Upper lobe of right lung (tissue), 1 donor: ENCODE measurements at regions not wholly inside any gene's neighbourhood (a gene's known extent, or its start where the extent isn't known, plus 50 kb on each side); places are given as distances from the start of the nearest gene placed in this dataset.

ENCODE experiments used
- ATAC-seq: fragments of 200-7000 bp; cut with Tn5 transposase; one replicate; pipeline ENCODE4 v1.9.1; 2020; ENCODE audit warnings: mild to moderate bottlenecking, moderate library complexity
- DNase-seq: peaks from one replicate; pipeline ENCODE4 v3.0.0-alpha.2; 2020
- H3K27ac ChIP-seq: fragments of 200-600 bp; one replicate; pipeline ENCODE4 v1.8.0; 2022
- H3K27me3 ChIP-seq: fragments of 200-600 bp; one replicate; pipeline ENCODE4 v1.8.0; 2022; ENCODE audit warnings: mild to moderate bottlenecking
- H3K36me3 ChIP-seq: fragments of 200-600 bp; one replicate; pipeline ENCODE4 v1.8.0; 2022
- H3K4me1 ChIP-seq: fragments of 200-600 bp; one replicate; pipeline ENCODE4 v1.8.0; 2022
- H3K4me3 ChIP-seq: fragments of 200-600 bp; one replicate; pipeline ENCODE4 v1.8.0; 2022; ENCODE audit warnings: mild to moderate bottlenecking
- H3K9me3 ChIP-seq: fragments of 200-600 bp; one replicate; pipeline ENCODE4 v1.8.0; 2022
- CTCF ChIP-seq: fragments of 200-600 bp; IDR thresholded peaks from one replicate; pipeline ENCODE4 v1.8.0; 2022; ENCODE audit warnings: antibody characterized with exemption
- intact Hi-C: fragments of 100-400 bp; cut with DNase I; formaldehyde crosslinking; loops from one replicate; pipeline ENCODE4 v1.11.0; 2022
- donor health status: DM: no; HTN: yes; CAD: no; lungs with severe emphysema.

GRCh38 chr10:83250396-83250795 is 888.9 kb upstream of the GHITM start:
- Histone ChIP-seq H3K9me3 (no peaks in the 10 kb centered on the region), H3K4me3 (no peak overlapping the region), H3K27ac (no peak overlapping the region), H3K4me1 (no peaks in the 10 kb centered on the region), H3K36me3 (no peaks in the 10 kb centered on the region), H3K27me3 (no peaks in the 10 kb centered on the region)
- no peak for TF ChIP-seq CTCF
- intact Hi-C loops = no loop called here
- DNase-seq = no peak
- ATAC-seq = no peak

GRCh38 chr10:83252169-83252568 is 887.1 kb upstream of the GHITM start:
- H3K9me3 ChIP-seq = no peaks in the 10 kb centered on the region
- no peak overlapping the region for H3K4me3 ChIP-seq
- ATAC-seq (no peak), DNase-seq (no peak)
- no peaks in the 10 kb centered on the region for H3K27me3 ChIP-seq
- H3K27ac ChIP-seq = no peak overlapping the region
- H3K4me1 ChIP-seq = no peaks in the 10 kb centered on the region
- no peaks in the 10 kb centered on the region for H3K36me3 ChIP-seq
- TF ChIP-seq CTCF = no peak
- intact Hi-C loops = no loop called here

GRCh38 chr10:83252596-83252995 is 886.7 kb upstream of the GHITM start:
- Histone ChIP-seq H3K4me1 (no peaks in the 10 kb centered on the region), H3K27ac (no peak overlapping the region), H3K4me3 (no peak overlapping the region), H3K9me3 (no peaks in the 10 kb centered on the region), H3K27me3 (no peaks in the 10 kb centered on the region), H3K36me3 (no peaks in the 10 kb centered on the region)
- no peak for ATAC-seq
- intact Hi-C loops = no loop called here
- DNase-seq = no peak
- no peak for TF ChIP-seq CTCF

GRCh38 chr10:83253011-83253671 is 886.2 kb upstream of the GHITM start:
- no peak for TF ChIP-seq CTCF
- DNase-seq (no peak), ATAC-seq (no peak)
- no peak overlapping the region for H3K27ac ChIP-seq
- intact Hi-C loops = no loop called here
- no peak overlapping the region for H3K4me3 ChIP-seq
- H3K27me3 ChIP-seq = no peaks in the 10 kb centered on the region
- H3K9me3 ChIP-seq = no peaks in the 10 kb centered on the region
- H3K36me3 ChIP-seq = no peaks in the 10 kb centered on the region
- no peaks in the 10 kb centered on the region for H3K4me1 ChIP-seq

- intact Hi-C loops = no loop called here
- no peak overlapping the region for H3K4me3 ChIP-seq
- ATAC-seq = no peak
Observed at GRCh38 chr10:83254698-83255097, 884.6 kb upstream of the GHITM start.

More at GRCh38 chr10:83254698-83255097, 884.6 kb upstream of the GHITM start:
- no peaks in the 10 kb centered on the region for H3K9me3 ChIP-seq
- no peaks in the 10 kb centered on the region for H3K4me1 ChIP-seq
- DNase-seq = no peak
- TF ChIP-seq CTCF = no peak
- H3K36me3 ChIP-seq = no peaks in the 10 kb centered on the region
- H3K27me3 ChIP-seq = no peaks in the 10 kb centered on the region
- H3K27ac ChIP-seq = no peak overlapping the region
